IPS DF 6.9 (cell line): ENCODE measurements at regions not wholly inside any gene's neighbourhood (a gene's known extent, or its start where the extent isn't known, plus 50 kb on each side); places are given as distances from the start of the nearest gene placed in this dataset.

Experiments
- DNase-seq: peaks from one replicate; pipeline ENCODE4 v3.0.0-alpha.2; 2013; ENCODE audit warnings: low read depth, low spot score
- H3K27ac ChIP-seq: one replicate; pipeline ENCODE4 v1.5.1; 2013; ENCODE audit warnings: low read length, control low read depth
- H3K27me3 ChIP-seq: 2 replicates; pipeline ENCODE4 v1.6.1; 2013; ENCODE audit warnings: mild to moderate bottlenecking, low read length; ENCODE audit not compliant: control insufficient read depth, insufficient read depth
- H3K36me3 ChIP-seq: 2 replicates; pipeline ENCODE4 v1.6.1; 2013; ENCODE audit warnings: low read length; ENCODE audit not compliant: control insufficient read depth, insufficient read depth
- H3K4me1 ChIP-seq: 2 replicates; pipeline ENCODE4 v1.6.1; 2013; ENCODE audit warnings: low read length; ENCODE audit not compliant: control insufficient read depth, insufficient read depth
- H3K4me3 ChIP-seq: 2 replicates; pipeline ENCODE4 v1.5.1; 2013; ENCODE audit warnings: mild to moderate bottlenecking, low read length
- H3K9me3 ChIP-seq: 2 replicates; pipeline ENCODE4 v1.6.1; 2013; ENCODE audit warnings: low read length, inconsistent platforms; ENCODE audit not compliant: control insufficient read depth, insufficient read depth
- WGBS: extraction: QIAGEN DNeasy Blood & Tissue Kit; methylation state at CpG from one replicate; pipeline ENCODE4 v1.1.7; 2013; ENCODE audit warnings: mixed read lengths, missing lambda C conversion rate; ENCODE audit not compliant: insufficient read length, insufficient coverage; 5-methylcytosine and 5-hydroxymethylcytosine counted together

DNA sequence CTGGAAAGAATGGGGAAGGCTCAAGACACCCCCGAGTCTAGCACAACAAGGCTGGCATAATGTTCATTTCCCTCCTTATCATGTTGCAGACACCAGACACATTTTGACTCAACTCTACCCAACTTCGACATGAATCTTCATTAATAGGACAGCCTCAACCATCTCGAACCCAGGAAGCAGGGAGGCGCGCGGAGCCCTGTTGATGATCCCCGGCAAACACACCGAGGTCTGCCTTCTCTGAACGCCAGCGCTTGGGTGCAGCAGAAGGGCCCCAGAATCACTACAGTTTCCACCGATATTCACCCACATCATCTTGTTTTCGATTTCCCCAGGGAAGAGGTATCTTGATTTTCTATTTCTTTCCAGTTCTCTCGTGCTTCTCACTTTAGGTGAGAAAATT lies 563.6 kb downstream of the TCERG1L start:
- no peak overlapping the region for H3K4me3 ChIP-seq
- H3K4me1 ChIP-seq = no peaks in the 10 kb centered on the region
- WGBS = no CpG with 5 or more reads among the region's 13 CpGs
- H3K9me3 ChIP-seq = peaks cover 39% of the 10 kb centered on the region
- no peak for DNase-seq
- no peak overlapping the region for H3K27ac ChIP-seq
- H3K27me3 ChIP-seq = no peaks in the 10 kb centered on the region
- H3K36me3 ChIP-seq = no peaks in the 10 kb centered on the region

GRCh38 chr10:130748409-130749057 lies 563.0 kb downstream of the TCERG1L start:
- no peak overlapping the region for H3K27ac ChIP-seq
- H3K4me3 ChIP-seq = no peak overlapping the region
- DNase-seq = no peak
- peaks cover 39% of the 10 kb centered on the region for H3K9me3 ChIP-seq
- no peaks in the 10 kb centered on the region for H3K4me1 ChIP-seq
- H3K27me3 ChIP-seq = no peaks in the 10 kb centered on the region
- WGBS = no CpG with 5 or more reads among the region's 14 CpGs
- H3K36me3 ChIP-seq = no peaks in the 10 kb centered on the region

- Histone ChIP-seq H3K9me3 (peaks cover 30% of the 10 kb centered on the region), H3K27me3 (no peaks in the 10 kb centered on the region), H3K4me3 (no peak overlapping the region), H3K36me3 (no peaks in the 10 kb centered on the region), H3K27ac (no peak overlapping the region), H3K4me1 (no peaks in the 10 kb centered on the region)
- no CpG with 5 or more reads among the region's 2 CpGs for WGBS
- no peak for DNase-seq
Measured at GRCh38 chr10:130749911-130750310, 561.6 kb downstream of the TCERG1L start.

DNA sequence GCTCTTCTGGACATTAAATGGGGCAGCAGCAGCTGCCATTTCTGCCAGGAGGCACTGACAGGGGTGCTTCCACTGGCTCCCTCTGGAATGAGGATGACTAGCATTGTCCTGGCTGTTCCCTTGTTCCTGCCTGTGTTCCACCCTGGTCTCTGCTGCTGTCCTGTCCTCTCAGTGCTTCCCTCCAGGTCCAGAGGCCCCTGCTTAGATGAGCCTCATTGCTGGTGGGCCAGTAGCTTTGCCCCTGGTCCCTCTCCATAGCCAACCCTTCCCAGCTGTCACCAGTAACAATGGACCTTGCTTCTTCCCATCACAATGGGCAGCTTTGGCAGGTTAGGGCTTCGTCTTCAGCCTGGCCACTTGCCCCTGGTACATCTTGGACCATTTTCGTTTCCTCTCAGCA lies 561.1 kb downstream of the TCERG1L start:
- WGBS = no CpG with 5 or more reads among the region's 2 CpGs
- peaks cover 27% of the 10 kb centered on the region for H3K9me3 ChIP-seq
- DNase-seq = no peak

DNA sequence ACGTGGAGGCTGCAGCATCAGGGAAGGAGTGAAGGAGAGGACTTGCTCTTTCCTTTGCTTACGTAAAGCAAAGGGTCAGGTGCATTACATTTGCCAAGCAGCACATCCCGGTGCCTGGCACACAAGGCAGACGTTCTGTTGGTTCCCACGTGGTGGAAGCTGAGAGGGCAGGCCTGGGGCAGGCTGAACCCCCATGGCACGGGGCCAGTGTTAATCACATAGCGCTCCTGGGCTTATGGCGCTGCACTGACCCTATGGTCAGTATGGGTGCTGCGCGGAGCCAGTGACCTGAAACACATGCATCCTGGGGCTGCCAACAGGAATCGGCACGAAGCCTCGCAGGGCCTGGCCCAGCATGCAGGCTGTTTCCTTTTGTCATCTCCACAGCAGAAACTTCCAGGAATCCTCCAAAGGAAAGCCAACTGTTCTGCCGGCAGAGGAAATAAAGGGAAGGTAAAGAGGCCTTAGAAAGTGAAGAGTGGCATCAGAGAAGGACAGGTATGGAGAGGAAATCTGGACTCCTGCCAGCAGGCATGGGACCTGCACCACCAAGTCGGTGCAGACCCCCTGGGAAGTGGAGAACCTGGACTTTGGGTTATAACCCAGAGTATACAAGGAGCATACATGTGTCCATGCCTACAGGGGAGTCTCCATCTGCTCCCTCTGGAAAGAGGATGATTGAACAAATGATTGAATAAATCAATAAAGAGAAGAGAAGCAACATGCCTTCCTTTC lies 560.2 kb downstream of the TCERG1L start:
- H3K4me3 ChIP-seq = no peak overlapping the region
- H3K4me1 ChIP-seq = no peaks in the 10 kb centered on the region
- no CpG with 5 or more reads among the region's 15 CpGs for WGBS
- no peaks in the 10 kb centered on the region for H3K27me3 ChIP-seq
- no peaks in the 10 kb centered on the region for H3K36me3 ChIP-seq
- H3K27ac ChIP-seq = no peak overlapping the region
- DNase-seq = no peak
- peaks cover 21% of the 10 kb centered on the region for H3K9me3 ChIP-seq

More for the DNA sequence above, 561.1 kb downstream of the TCERG1L start:
- Histone ChIP-seq H3K4me1 (no peaks in the 10 kb centered on the region), H3K27ac (no peak overlapping the region), H3K4me3 (no peak overlapping the region), H3K36me3 (no peaks in the 10 kb centered on the region), H3K27me3 (no peaks in the 10 kb centered on the region)

- Histone ChIP-seq H3K4me1 (no peaks in the 10 kb centered on the region), H3K4me3 (no peak overlapping the region), H3K27me3 (no peaks in the 10 kb centered on the region), H3K9me3 (peaks cover 22% of the 10 kb centered on the region), H3K36me3 (no peaks in the 10 kb centered on the region), H3K27ac (no peak overlapping the region)
- DNase-seq = no peak
- WGBS = no CpG with 5 or more reads among the region's 8 CpGs
Measured at GRCh38 chr10:130751851-130752250, 559.7 kb downstream of the TCERG1L start.

DNA sequence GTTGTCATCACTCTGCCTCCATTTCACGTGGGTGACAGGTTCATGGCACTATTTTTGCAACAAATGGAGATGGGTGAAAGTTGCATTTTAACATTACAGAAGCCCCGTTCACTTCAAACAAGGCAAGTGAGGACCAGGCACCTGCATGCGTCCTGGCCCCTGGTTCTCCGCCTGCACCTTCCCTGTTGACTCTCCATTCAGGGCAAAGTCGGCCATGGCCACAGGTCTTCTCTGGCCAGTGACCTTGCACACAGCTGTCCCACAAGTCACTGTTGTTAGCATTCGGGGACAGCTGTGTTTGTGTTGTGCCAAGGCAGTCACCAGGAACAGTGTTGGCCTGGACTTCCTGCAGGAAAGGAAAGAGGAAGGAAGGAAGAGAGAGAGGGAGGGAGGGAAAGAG lies 554.9 kb downstream of the TCERG1L start:
- Histone ChIP-seq H3K27me3 (no peaks in the 10 kb centered on the region), H3K36me3 (no peaks in the 10 kb centered on the region; the same call in 1 of the 2 replicates), H3K4me3 (no peak overlapping the region), H3K27ac (no peak overlapping the region), H3K4me1 (no peaks in the 10 kb centered on the region), H3K9me3 (peaks cover 18% of the 10 kb centered on the region)
- WGBS = no CpG with 5 or more reads among the region's 6 CpGs
- no peak for DNase-seq

DNA sequence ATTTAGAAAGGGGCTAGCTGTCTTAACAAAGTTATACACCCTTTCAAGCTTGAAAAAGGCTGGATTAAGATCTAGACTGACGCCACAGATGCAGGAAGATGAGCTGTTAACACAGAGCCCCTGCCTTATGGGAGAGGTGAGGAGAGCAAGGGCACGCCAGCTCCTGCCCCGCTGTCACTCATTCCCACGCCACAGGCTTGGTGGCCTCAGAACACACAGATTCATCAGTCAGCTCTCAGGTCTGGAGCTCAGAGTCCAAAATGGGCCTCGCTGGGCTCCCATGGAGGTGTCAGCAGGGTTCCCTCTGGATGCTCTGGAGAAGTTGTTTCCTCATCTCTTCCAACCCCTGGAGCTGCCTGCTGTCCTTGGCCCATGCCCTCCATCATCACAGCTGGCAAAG lies 554.2 kb downstream of the TCERG1L start:
- H3K4me1 ChIP-seq = no peaks in the 10 kb centered on the region
- H3K36me3 ChIP-seq = no peaks in the 10 kb centered on the region; the same call in 1 of the 2 replicates
- H3K4me3 ChIP-seq = no peak overlapping the region
- WGBS = no CpG with 5 or more reads among the region's 5 CpGs
- H3K27me3 ChIP-seq = no peaks in the 10 kb centered on the region
- peaks cover 24% of the 10 kb centered on the region for H3K9me3 ChIP-seq
- DNase-seq = no peak
- H3K27ac ChIP-seq = no peak overlapping the region

- Histone ChIP-seq H3K9me3 (peaks cover 23% of the 10 kb centered on the region), H3K27ac (no peak overlapping the region), H3K27me3 (no peaks in the 10 kb centered on the region), H3K4me3 (no peak overlapping the region), H3K4me1 (no peaks in the 10 kb centered on the region), H3K36me3 (no peaks in the 10 kb centered on the region; the same call in 1 of the 2 replicates)
- no CpG with 5 or more reads among the region's 17 CpGs for WGBS
- no peak for DNase-seq
Measured at GRCh38 chr10:130757821-130758489, 553.6 kb downstream of the TCERG1L start.

DNA sequence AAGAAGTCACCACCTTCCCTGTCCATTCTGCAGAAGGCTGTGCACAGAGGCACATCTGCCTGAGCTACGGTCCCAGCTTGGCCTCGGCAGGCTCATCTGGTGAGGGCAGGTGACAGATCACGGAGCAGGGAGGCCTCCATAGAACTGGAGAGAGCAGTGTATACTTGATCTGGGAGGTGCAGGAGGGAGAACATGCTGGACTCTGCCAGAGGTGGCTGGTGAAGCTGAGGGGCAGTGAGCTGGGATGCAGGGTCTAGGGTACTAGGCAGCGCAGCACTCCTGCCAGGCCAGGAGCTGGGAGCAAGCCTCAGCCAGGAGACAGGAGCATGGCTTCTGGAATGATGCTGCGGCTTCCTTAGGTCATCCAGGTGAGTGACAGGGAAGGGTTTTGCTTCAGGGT lies 553.0 kb downstream of the TCERG1L start:
- Histone ChIP-seq H3K9me3 (peaks cover 25% of the 10 kb centered on the region), H3K4me1 (no peaks in the 10 kb centered on the region), H3K4me3 (no peak overlapping the region), H3K36me3 (no peaks in the 10 kb centered on the region; the same call in 1 of the 2 replicates), H3K27ac (no peak overlapping the region), H3K27me3 (no peaks in the 10 kb centered on the region)
- WGBS = no CpG with 5 or more reads among the region's 5 CpGs
- no peak for DNase-seq
